Astrocyte of the spinal cord (primary cell): ENCODE measurements at regions not wholly inside any gene's neighbourhood (a gene's known extent, or its start where the extent isn't known, plus 50 kb on each side); places are given as distances from the start of the nearest gene placed in this dataset.
"Not testable (repeated sequence)": the region's sequence is repeated elsewhere in the genome, so short reads cannot be mapped to it uniquely, and the experiment has no call there.

Source experiments
- DNase-seq: peaks from one replicate; pipeline ENCODE4 v3.0.0; 2011; ENCODE audit warnings: low read depth, low spot score
- H3K4me3 ChIP-seq: 2 replicates; pipeline ENCODE4 v1.5.1; 2011; ENCODE audit warnings: low read depth, mild to moderate bottlenecking, low read length, moderate library complexity
- CTCF ChIP-seq: IDR thresholded peaks from 2 replicates; pipeline ENCODE4 v1.5.1; 2012; ENCODE audit warnings: low read depth, mild to moderate bottlenecking, low read length, inconsistent platforms
- in situ Hi-C: cut with HindIII; loops from 2 replicates; pipeline ENCODE4 v1.10.0; 2017; ENCODE audit warnings: low sequenced_read_pairs

- no peak for DNase-seq
- TF ChIP-seq CTCF = no peak
- in situ Hi-C loops = no loop called here
- H3K4me3 ChIP-seq = no peak overlapping the region
These were observed 432.1 kb downstream of the BRD1 start for GRCh38 chr22:49395617-49396016.

- in situ Hi-C loops, DNase-seq, H3K4me3 ChIP-seq: not testable (repeated sequence)
These were observed 432.6 kb downstream of the BRD1 start for GRCh38 chr22:49395062-49395461.

- no peak for TF ChIP-seq CTCF
- in situ Hi-C loops = no loop called here
- no peak overlapping the region for H3K4me3 ChIP-seq
- DNase-seq = no peak
These were observed 433.4 kb downstream of the BRD1 start for GRCh38 chr22:49394116-49394785.

- in situ Hi-C loops = no loop called here
- H3K4me3 ChIP-seq = no peak overlapping the region
- no peak for TF ChIP-seq CTCF
- no peak for DNase-seq
These were observed 434.1 kb downstream of the BRD1 start for GRCh38 chr22:49393526-49393925.

- TF ChIP-seq CTCF = no peak
- DNase-seq = no peak
- in situ Hi-C loops = no loop called here
- H3K4me3 ChIP-seq = no peak overlapping the region
These were observed 434.7 kb downstream of the BRD1 start for GRCh38 chr22:49392841-49393510.

- TF ChIP-seq CTCF = no peak
- no peak overlapping the region for H3K4me3 ChIP-seq
- in situ Hi-C loops = no loop called here
- no peak for DNase-seq
These were observed 435.4 kb downstream of the BRD1 start for GRCh38 chr22:49392247-49392646.

GRCh38 chr22:49391436-49391835, 436.2 kb downstream of the BRD1 start:
- TF ChIP-seq CTCF = no peak
- DNase-seq = no peak
- in situ Hi-C loops = no loop called here
- H3K4me3 ChIP-seq = no peak overlapping the region
